ENCODE measurements at regions not wholly inside any gene's neighbourhood (a gene's known extent, or its start where the extent isn't known, plus 50 kb on each side); places are given as distances from the start of the nearest gene placed in this dataset.

DNA sequence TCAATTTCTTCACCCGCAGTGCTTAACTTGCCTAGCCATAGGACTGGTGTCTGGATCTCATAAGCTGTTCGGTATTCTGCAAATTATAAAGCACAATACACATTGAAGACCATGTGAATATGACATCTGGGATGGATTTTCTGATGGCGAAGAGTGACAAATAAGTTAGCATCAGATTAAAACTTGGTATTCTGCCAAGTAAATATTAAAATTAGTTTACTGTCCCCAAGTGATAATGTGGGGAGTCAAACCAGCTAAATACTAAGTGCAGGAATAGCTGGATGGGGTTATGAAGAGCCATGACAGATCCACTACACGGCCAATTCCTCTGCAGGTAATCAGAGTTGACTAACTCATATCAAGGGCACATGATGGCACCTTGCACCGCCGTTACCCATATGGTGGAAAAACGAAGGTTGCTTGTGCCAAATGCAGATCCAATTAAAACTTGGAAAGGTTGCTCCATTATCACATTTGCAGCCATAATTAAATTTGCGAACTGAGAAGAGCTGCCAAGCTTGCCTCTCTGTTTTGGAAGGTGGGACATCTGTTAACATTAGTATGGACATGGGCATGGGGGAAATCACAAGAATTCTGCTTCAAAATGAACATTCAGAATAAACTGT lies 114.9 kb upstream of the TOM1L1 start:
- no peak for TF ChIP-seq ZNF274 (IDR thresholded peaks at IDR 0.05; ENCODE audit: low read depth, low read length)
- no peak for TF ChIP-seq YY1 (IDR thresholded peaks at IDR 0.05; ENCODE audit: insufficient read depth, insufficient read length)
